Gastrocnemius medialis (tissue), 4 donors: ENCODE measurements at regions not wholly inside any gene's neighbourhood (a gene's known extent, or its start where the extent isn't known, plus 50 kb on each side); places are given as distances from the start of the nearest gene placed in this dataset.

Experiments used
- ATAC-seq, 2 donors: fragments of 150-250 bp; one replicate each; pipeline ENCODE4 v1.9.1; 2016
- DNase-seq, 2 donors: peaks; one replicate each; pipeline ENCODE4 v3.0.0-alpha.2; 2019
- H3K27ac ChIP-seq, 4 donors: fragments of 200-600 bp; sonication (generic); 1 replicate in 1 of 4; 2 replicates in 3 of 4; pipeline ENCODE4 v1.5.1; 2016 to 2018; ENCODE audit warnings: mild to moderate bottlenecking in 2 of 4, moderate library complexity in 1 of 4
- H3K27me3 ChIP-seq, 3 donors: fragments of 200-600 bp; sonication (generic) in 2 of 3; 1 replicate in 1 of 3; 2 replicates in 2 of 3; pipeline versions ENCODE4 v1.5.1 to v1.6.0; 2016 to 2019; ENCODE audit warnings: mild to moderate bottlenecking in 1 of 3, moderate library complexity in 1 of 3
- H3K36me3 ChIP-seq, 2 donors: fragments of 200-600 bp; sonication (generic) in 1 of 2; one replicate each; pipeline ENCODE4 v1.5.1; 2017 to 2018
- H3K4me1 ChIP-seq, 2 donors: fragments of 200-600 bp; sonication (generic) in 1 of 2; one replicate each; pipeline ENCODE4 v1.5.1; 2016 to 2017; ENCODE audit warnings: mild to moderate bottlenecking in 2 of 2
- H3K4me3 ChIP-seq, 4 donors: fragments of 200-600 bp; sonication (generic) in 3 of 4; 1 replicate in 1 of 4; 2 replicates in 3 of 4; pipeline ENCODE4 v1.5.1; 2016 to 2019; ENCODE audit warnings: mild to moderate bottlenecking in 2 of 4
- H3K9me3 ChIP-seq, 3 donors: fragments of 200-600 bp; sonication (generic) in 2 of 3; 1 replicate in 1 of 3; 2 replicates in 2 of 3; pipeline ENCODE4 v1.5.1; 2016 to 2019
- CTCF ChIP-seq, 5 experiments: fragments of 450-650 bp in 3 of 5; fragments of 200-600 bp in 2 of 5; sonication (generic) in 2 of 5; IDR thresholded peaks in 4 of 5; conservative IDR thresholded peaks in 1 of 5; 1 replicate in 4 of 5; 2 replicates in 1 of 5; pipeline ENCODE4 v1.5.1; 2016 to 2019; ENCODE audit warnings: antibody characterized with exemption in 5 of 5, mild to moderate bottlenecking in 3 of 5, moderate library complexity in 3 of 5
- POLR2A ChIP-seq, 2 donors: fragments of 450-650 bp; IDR thresholded peaks; one replicate each; pipeline ENCODE4 v1.6.1; 2017; ENCODE audit warnings: antibody characterized with exemption in 2 of 2, mild to moderate bottlenecking in 2 of 2, moderate library complexity in 2 of 2
- in situ Hi-C, 4 donors: fragments of 200-750 bp; cut with MboI; loops; one replicate each; pipeline versions ENCODE4 v1.15.0 to v1.8.0; 2017; ENCODE audit warnings: low sequenced_read_pairs in 4 of 4
- intact Hi-C: fragments of 100-400 bp; cut with DNase I; formaldehyde crosslinking; loops from one replicate; pipeline ENCODE4 v1.15.1; 2023; ENCODE audit warnings: low total_unique reads

GRCh38 chr3:78495301-78495700 is 1272.5 kb downstream of the ROBO1 start:
- intact Hi-C loops (no loop called here), in situ Hi-C loops (no loop called here)
- Histone ChIP-seq H3K4me1 (peaks cover 0 to 10% of the 10 kb centered on the region in 2 donors), H3K36me3 (no peaks in the 10 kb centered on the region), H3K27ac (no peak overlapping the region), H3K9me3 (no peaks in the 10 kb centered on the region), H3K27me3 (no peaks in the 10 kb centered on the region), H3K4me3 (no peak overlapping the region)
- ATAC-seq (no peak), DNase-seq (no peak)
- TF ChIP-seq CTCF (IDR thresholded peaks at IDR 0.05 in 4 of 5, conservative IDR thresholded peaks at IDR 0.05 in 1 of 5) (no peak), POLR2A (IDR thresholded peaks at IDR 0.05) (no peak)

- ATAC-seq (no peak), DNase-seq (no peak)
- H3K9me3 ChIP-seq = no peaks in the 10 kb centered on the region
- peaks cover 0 to 10% of the 10 kb centered on the region in 2 donors for H3K4me1 ChIP-seq
- H3K4me3 ChIP-seq = no peak overlapping the region
- H3K36me3 ChIP-seq = no peaks in the 10 kb centered on the region
- no peak for TF ChIP-seq CTCF (IDR thresholded peaks at IDR 0.05 in 4 of 5, conservative IDR thresholded peaks at IDR 0.05 in 1 of 5)
- no peak for TF ChIP-seq POLR2A (IDR thresholded peaks at IDR 0.05)
- H3K27me3 ChIP-seq = no peaks in the 10 kb centered on the region
- no peak overlapping the region for H3K27ac ChIP-seq
- intact Hi-C loops = no loop called here
- in situ Hi-C loops = no loop called here
These were observed 1271.3 kb downstream of the ROBO1 start for GRCh38 chr3:78496501-78496900.

GRCh38 chr3:78497021-78497420 is 1270.8 kb downstream of the ROBO1 start:
- no peak for TF ChIP-seq POLR2A (IDR thresholded peaks at IDR 0.05)
- TF ChIP-seq CTCF (IDR thresholded peaks at IDR 0.05 in 4 of 5, conservative IDR thresholded peaks at IDR 0.05 in 1 of 5) = no peak
- H3K36me3 ChIP-seq = no peaks in the 10 kb centered on the region
- H3K4me3 ChIP-seq = no peak overlapping the region
- no peaks in the 10 kb centered on the region for H3K27me3 ChIP-seq
- DNase-seq (no peak), ATAC-seq (peak in 1 of 2 donors; percentile 69)
- intact Hi-C loops = no loop called here
- no peaks in the 10 kb centered on the region for H3K9me3 ChIP-seq
- peaks cover 0 to 10% of the 10 kb centered on the region in 2 donors for H3K4me1 ChIP-seq
- in situ Hi-C loops = no loop called here
- H3K27ac ChIP-seq = peak overlapping the region in 1 of 4 donors; percentile 42

- intact Hi-C loops (no loop called here), in situ Hi-C loops (no loop called here)
- DNase-seq = no peak
- no peaks in the 10 kb centered on the region for H3K27me3 ChIP-seq
- no peaks in the 10 kb centered on the region for H3K36me3 ChIP-seq
- peaks cover 0 to 10% of the 10 kb centered on the region in 2 donors for H3K4me1 ChIP-seq
- no peak for TF ChIP-seq CTCF (IDR thresholded peaks at IDR 0.05 in 4 of 5, conservative IDR thresholded peaks at IDR 0.05 in 1 of 5)
- no peak for TF ChIP-seq POLR2A (IDR thresholded peaks at IDR 0.05)
- no peak overlapping the region for H3K27ac ChIP-seq
- ATAC-seq = peak; percentile 55 to 78
- no peaks in the 10 kb centered on the region for H3K9me3 ChIP-seq
- no peak overlapping the region for H3K4me3 ChIP-seq
These were observed 1270.0 kb downstream of the ROBO1 start for GRCh38 chr3:78497767-78498166.

GRCh38 chr3:78506061-78506460 is 1261.7 kb downstream of the ROBO1 start:
- H3K27ac ChIP-seq = no peak overlapping the region
- H3K9me3 ChIP-seq = no peaks in the 10 kb centered on the region
- TF ChIP-seq CTCF (IDR thresholded peaks at IDR 0.05 in 4 of 5, conservative IDR thresholded peaks at IDR 0.05 in 1 of 5) = no peak
- no peak for TF ChIP-seq POLR2A (IDR thresholded peaks at IDR 0.05)
- DNase-seq (no peak), ATAC-seq (no peak)
- intact Hi-C loops = no loop called here
- H3K4me1 ChIP-seq = no peaks in the 10 kb centered on the region
- no peaks in the 10 kb centered on the region for H3K36me3 ChIP-seq
- no peak overlapping the region for H3K4me3 ChIP-seq
- H3K27me3 ChIP-seq = no peaks in the 10 kb centered on the region
- in situ Hi-C loops = no loop called here
